DMS114 treated with DMSO at 0.1 percent for 48 hours (cell line): ENCODE measurements at regions not wholly inside any gene's neighbourhood (a gene's known extent, or its start where the extent isn't known, plus 50 kb on each side); places are given as distances from the start of the nearest gene placed in this dataset.

Source experiments
- DNase-seq: peaks from one replicate; lab custom pipeline; 2025; ENCODE audit not compliant: unreplicated experiment; lab: John Stamatoyannopoulos, UW

DNA sequence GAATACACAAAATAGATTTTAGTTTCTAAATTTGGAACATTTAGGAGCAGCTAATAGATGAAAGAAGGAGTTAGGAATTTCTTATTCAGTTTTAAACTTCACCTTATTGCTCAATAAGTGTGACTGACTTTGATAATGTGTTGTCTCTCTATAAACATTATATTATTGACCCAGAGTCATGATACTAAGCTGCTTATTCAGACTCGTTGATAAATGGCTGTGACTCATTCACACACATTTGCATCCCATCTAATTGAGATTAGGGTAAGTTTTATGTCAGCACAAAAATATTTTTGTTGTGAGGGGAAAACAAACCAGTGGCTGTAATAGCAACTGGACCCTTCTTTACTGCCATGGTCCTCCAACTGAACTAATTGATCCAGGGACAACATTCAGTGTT lies 137.6 kb downstream of the GOLIM4 start:
- no peak for DNase-seq

GRCh38 chr3:167952969-167953368 lies 142.8 kb downstream of the GOLIM4 start:
- no peak for DNase-seq

- no peak for DNase-seq
These were observed 145.5 kb downstream of the GOLIM4 start for GRCh38 chr3:167950212-167950611.

- no peak for DNase-seq
These were observed 154.3 kb downstream of the GOLIM4 start for GRCh38 chr3:167941234-167941995.

DNA sequence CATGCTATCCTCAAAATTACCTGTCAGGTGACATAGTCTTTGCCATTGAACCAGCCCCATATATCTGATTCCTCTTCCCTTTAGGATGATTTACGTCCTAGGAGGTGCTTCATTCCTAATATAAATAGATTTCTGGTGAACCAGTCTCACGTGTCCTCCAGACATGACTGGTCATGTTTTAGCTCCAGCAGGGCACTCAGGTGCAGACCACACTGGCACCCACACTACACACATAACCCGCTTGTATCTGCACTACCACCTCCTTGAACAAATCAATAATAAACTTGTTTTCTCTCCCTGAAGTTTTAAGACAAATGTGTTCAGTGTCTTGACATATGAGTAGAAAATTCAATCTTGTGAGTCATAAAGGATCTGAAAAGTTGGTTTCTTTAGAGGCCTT lies 155.5 kb downstream of the GOLIM4 start:
- no peak for DNase-seq

- no peak for DNase-seq
These were observed 157.2 kb downstream of the GOLIM4 start for GRCh38 chr3:167938516-167938915.

DNA sequence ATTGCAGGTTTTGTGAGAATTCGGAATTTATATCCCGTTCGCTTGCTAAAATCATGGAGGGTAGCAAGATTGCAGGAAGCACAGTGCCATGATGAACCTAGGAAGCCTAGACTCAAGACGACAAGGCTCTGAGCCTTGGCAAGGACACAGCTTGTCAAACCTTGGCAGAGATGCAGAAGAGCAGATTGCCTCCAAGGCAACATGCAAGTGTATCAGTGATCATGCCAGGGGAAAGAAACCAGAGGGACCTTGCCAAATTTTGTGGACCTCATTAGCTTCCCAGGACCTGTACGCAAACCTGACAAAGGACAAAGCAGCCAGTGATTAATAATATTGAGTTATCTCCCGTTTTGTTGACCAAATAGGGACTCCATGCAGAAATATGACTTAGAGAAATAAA lies 159.7 kb downstream of the GOLIM4 start:
- DNase-seq: no peak

- DNase-seq: no peak
These were observed 165.3 kb downstream of the GOLIM4 start for GRCh38 chr3:167930453-167930852.

- DNase-seq: no peak
These were observed 165.8 kb downstream of the GOLIM4 start for GRCh38 chr3:167929968-167930367.

- DNase-seq: no peak
These were observed 167.3 kb downstream of the GOLIM4 start for GRCh38 chr3:167928381-167928780.

GRCh38 chr3:167920747-167921146 lies 175.0 kb downstream of the GOLIM4 start:
- DNase-seq: no peak

DNA sequence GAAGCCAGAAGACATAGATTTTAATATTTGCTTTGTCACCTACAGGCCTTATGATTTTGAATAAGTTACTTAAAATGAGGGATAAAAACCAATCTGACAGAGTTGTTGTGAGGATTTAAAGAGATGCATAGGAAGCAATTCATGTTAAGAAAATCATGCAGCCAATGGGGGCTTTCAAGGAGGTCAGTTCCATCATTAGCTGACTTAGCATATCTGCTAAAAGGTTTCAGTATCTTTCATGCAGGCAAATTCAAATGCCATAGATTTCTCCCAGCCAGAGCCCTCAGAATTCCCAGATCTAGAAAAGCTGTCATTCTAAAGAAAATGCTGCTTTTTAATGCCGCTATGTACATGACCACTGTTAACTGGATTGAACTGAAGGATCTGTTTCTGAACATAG lies 176.1 kb downstream of the GOLIM4 start:
- no peak for DNase-seq

GRCh38 chr3:167918686-167919085 lies 177.0 kb downstream of the GOLIM4 start:
- no peak for DNase-seq

DNA sequence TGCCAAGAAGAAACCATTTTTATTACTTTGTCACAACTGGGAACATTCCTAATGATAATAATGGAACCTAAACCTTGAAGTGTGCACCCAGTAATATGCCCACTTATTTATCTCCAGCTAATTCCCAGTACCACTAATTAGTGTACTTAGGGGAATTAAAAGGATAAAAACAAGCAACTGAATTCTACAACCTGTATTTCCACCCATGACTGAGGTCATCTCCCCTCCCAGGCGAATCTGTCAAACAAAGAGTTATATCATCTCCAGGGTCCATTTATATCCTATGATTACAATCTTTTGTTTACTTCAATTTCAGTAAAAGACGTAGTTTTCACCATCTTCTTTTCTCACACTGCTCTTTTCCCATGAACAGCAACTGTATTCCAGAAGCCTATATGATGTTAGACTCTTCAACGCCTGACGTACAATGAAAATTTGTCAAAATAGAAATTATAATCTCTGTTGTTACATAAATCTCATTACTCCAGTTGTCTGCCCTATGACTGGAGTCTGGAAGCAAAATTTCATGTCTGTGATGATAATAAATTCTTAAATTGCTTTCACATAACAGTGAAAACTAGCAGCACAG lies 177.6 kb downstream of the GOLIM4 start:
- DNase-seq: no peak

GRCh38 chr3:167913219-167913835 lies 177.8 kb downstream of the SERPINI1 start:
- DNase-seq: no peak

DNA sequence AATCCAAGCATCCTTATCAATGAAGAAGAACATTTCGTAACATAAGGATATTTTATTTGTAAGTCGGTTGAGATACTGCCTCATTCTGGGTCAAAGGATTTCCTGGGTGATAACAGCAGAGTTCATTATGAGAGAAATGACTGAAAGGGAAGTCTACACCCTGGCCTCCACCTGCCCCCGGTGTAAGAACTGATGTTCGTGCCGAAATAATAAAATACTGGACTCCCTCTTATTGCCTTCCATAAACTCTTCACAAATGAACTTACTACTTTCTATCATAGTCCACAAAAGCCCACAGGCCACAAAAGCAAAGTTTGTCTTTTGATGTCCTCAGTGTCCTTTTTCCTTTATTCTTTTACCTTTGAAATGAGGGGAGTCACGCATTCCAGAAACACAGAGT lies 174.4 kb downstream of the SERPINI1 start:
- DNase-seq: no peak

- DNase-seq: no peak
These were observed 174.0 kb downstream of the SERPINI1 start for GRCh38 chr3:167909504-167909896.

DNA sequence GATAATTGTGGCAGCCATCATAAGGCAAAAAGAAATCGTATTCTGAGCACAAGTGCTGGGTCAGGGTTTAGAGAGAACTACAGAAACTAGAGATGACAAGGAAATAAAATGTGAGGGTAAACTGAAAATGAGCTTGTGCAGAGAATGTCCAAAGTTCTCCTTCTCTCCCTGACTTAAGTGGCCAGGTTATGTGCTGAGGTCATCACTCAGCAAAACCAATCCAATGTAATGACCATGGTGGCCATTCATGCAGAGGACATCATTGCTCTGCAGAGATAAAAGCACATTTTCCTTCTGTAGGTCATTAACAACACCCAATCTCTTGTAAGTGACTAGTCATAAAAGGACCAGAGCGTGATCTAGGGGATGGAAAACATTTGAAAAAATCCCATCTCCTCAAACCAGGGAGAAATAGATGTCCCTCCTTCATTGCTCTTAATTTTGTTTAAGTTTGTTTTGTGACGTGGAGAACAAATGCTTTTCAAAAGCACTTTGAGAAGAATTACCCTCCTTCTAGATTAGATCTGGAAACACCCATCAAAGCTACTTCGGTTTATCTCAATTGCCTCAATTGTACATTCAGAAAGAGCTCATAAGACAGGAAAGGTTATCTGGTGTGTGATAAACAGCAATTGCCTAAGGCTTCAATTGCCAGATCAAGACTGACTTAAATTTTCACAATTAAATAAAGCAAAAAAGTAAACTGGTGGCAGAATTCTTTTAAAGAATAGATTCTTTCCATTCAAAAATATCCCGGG lies 173.4 kb downstream of the SERPINI1 start:
- DNase-seq: no peak

GRCh38 chr3:167908221-167908620 lies 172.7 kb downstream of the SERPINI1 start:
- DNase-seq: no peak

DNA sequence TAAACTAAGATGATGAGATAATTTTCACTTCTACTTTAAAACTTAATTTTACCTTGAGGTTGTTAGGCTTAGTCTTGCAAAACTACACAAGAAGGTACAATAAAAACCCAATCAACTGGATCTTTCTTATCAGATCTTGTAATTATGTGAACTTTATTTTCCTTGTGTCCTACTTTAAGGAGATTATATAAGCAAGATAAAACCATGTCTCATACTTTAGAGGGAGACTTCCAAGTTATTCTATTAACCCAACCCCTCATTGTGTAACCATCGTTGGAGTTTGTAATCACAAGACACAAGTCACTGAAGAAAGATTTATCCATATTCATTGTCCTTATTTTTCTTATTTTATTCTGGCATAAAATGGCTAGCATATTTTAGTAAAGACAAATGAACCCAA lies 165.6 kb downstream of the SERPINI1 start:
- DNase-seq: no peak

DNA sequence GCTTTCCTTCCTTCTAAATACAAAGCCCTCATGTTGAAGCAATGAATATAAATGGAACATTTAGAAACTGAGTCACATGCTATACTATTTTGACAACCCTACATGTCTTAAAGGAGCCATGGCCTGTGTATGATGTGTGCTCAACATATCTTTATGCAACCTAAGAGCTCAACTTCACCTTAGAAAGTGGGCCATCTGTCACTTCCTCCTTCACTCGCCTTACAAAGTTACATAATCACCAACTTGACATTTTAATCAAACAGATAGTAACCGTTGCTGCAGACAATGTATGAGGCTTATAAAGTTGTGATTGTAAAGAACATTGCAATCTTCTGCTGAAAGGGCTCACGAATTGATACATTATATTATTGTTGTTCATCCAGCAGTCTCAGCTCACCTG lies 163.6 kb downstream of the SERPINI1 start:
- DNase-seq: no peak

DNA sequence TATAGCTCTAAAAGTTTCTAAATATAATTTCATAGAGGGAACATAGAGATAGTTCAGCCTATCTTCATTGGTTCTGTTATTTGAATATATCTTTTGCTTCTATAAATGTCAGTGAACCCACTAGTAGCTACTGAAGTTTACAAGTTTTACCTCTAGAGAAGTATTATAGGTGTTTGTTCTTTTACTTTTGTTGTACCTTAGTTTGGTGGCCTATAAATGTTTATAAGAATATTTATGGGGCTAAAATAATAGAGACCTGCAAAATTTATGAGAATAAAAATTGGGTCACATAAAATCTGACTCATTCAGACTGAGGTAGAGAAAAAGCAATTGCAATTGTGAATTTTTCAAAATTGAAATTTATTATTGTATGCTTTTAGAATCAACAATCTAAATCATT lies 162.6 kb downstream of the SERPINI1 start:
- DNase-seq: no peak
